Renal cortex interstitium (tissue), 11 donors: ENCODE measurements at regions not wholly inside any gene's neighbourhood (a gene's known extent, or its start where the extent isn't known, plus 50 kb on each side); places are given as distances from the start of the nearest gene placed in this dataset.
A peak's percentile ranks its signal among the peaks of the same experiment; 100 is the strongest.
"Not testable (repeated sequence)": the region's sequence is repeated elsewhere in the genome, so short reads cannot be mapped to it uniquely, and the experiment has no call there.

ENCODE experiments used
- DNase-seq, 11 donors: peaks; one replicate each; pipeline ENCODE4 v3.0.0-alpha.2; 2013; ENCODE audit warnings: low read depth in 9 of 11, low spot score in 4 of 11; ENCODE audit errors: extremely low read depth in 1 of 11

DNA sequence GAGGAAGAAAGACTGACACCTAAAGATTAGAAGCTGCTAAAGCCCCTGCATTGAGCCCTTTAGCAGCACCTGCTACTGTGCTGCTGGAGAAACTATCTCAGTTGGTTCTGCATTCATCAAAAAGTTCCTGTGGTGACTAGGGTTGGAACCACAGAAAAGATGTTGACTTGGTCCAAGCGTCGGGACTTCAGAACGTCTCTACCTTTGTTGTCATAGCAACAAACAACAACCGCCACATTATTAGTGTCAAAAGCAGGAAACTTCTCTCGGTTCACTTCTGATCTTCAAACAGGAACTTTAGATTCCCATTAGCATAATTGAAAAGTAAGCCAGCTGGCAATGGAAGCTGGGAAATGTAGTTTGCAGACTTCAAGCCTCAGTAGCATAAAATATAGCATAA, 368.0 kb downstream of the SEC23A start:
- no peak for DNase-seq

GRCh38 chr14:38731962-38732361, 371.1 kb downstream of the SEC23A start:
- no peak for DNase-seq

DNA sequence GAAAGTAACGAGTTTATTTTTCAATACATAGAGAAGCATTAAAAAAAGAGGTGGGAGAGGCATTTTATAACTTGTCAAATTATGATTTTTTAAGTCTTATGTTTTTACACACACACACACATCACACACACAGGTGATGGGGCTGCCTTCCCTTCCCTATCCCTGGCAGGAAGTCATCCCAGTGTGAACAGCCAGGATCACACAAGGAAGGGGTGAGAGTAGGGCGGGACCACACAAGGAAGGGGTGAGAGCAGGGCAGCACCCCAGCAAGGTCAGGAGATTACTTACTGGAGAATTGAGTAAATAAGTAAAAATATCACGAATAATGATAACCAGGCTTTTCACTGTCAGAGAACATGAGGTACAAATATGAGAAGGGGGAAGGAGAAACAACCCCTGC, 372.6 kb downstream of the SEC23A start:
- no peak for DNase-seq

DNA sequence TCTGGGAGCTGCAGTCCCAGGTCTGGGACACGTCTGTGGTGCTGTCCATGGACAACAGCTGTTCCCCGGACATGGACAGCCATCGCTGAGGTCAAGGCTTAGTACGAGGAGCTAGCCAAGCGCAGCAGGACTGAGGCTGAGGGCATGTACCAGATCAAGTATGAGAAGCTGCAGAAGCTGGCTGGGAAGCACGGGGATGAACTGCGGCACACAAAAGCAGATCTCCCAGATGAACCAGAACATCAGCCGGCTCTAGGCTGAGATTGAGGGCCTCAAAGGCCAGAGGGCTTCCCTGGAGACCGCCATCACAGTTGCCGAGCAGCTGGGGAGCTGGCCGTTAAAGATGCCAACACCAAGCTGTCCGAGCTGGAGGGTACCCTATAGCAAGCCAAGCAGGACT, 375.3 kb downstream of the SEC23A start:
- no peak for DNase-seq

- no peak for DNase-seq
Observed at GRCh38 chr14:38724621-38725020, 378.4 kb downstream of the SEC23A start.

DNA sequence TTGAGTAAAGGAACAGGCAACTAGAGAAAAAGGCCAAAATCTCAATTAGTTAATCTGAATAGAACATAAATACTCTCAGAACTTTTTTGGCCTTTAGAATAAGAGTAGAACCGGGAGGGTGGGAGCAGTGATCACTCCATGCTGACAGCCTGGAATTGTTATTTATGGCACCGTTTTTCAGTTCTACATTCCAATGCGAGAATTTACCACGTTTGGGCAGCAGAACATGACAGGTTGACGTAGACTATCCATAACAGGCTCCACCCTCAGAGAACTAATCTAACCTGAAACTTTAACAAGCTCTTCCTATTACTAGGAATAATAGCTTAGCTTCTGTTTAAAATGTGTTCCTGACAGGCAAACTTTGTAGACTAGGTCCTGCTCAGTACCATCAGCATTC, 379.1 kb downstream of the SEC23A start:
- DNase-seq = peak in 1 of 11 donors; percentile 36

DNA sequence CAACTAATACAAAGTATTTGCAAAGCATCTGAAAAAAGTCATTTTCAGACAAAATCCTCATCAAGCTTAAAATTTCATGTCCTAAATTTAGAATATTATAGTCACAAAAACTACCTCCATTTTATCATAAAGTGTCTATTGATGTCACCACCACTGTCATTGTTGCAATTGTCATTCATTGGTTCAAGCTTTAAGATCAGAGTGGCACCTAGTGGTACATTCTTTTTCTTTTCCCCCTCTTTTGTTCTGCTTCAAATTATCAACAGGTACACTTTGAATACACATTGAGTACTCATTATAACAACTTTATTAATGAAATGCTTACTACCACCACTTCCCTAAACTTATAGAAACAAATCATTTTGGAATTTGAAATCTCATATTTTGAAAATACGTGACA, 379.8 kb downstream of the SEC23A start:
- no peak for DNase-seq

DNA sequence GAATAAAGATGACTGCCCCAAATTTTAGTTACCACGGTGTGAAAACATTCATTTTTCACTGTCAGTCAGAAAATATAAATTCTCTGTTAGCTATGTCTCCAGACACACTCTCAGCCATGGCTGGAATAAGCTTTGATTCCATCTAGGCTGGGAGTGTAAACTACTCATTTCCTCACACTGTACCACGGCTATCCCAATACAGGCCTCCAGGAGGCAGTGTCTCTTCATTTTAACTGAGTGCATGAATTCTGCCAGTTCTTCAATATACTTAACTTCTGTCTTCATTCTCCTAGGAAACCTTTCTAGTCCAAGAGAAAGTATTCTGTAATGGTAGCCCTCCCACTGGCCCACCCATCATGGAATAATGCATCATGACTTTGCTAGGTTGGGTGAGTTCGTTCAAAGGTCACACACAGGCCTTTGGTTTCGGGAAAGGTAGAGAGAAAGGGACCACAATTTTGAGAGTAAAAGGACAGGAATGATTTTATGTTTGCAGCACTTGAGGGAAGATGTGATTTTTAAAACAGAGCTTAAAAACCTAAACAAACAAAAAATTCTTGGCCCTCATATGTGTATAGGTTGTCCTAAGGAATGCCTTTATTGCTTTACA, 381.1 kb downstream of the SEC23A start:
- DNase-seq = peak in 6 of 11 donors; percentile 23 to 57 (median 52)

DNA sequence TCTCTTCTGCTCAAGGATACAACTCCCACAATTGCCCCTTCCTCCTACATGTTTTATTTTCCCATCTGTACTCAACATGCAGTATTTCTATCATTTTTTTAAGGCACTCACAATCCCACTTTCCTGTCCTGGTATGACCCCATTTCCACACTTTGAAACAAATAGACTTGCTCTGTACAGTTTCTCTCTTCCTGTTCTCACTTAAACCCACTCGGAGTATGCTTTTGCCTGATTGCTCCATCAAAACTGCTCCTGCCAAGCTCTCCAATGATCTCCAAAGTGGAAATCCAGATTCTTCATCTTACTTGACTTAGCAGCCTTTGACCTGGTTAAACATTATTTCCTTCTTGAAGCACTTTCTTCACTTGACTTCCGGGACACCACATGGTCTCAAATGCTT, 384.5 kb downstream of the SEC23A start:
- DNase-seq = no peak

- DNase-seq = peak in 1 of 11 donors; percentile 14
Observed at GRCh38 chr14:38716926-38717325, 386.1 kb downstream of the SEC23A start.

DNA sequence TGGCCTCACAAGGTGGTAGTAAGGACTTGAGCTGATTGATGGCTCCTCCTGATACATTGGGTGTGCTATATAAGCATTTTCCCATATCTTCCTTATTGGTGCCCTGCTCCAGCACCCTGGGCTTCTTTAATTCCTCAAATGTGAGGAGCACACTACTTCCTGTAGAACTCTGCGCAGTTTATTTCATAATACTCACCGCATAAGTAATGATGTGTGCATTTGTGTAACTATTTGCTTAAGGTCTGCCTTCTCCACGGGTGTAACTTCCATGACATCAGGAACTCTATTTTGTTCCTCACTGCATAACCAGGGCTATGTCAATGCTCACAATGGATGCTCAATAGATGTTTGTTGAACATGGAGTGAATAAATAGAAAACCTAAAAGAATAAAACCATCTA, 392.2 kb downstream of the SEC23A start:
- no peak for DNase-seq

DNA sequence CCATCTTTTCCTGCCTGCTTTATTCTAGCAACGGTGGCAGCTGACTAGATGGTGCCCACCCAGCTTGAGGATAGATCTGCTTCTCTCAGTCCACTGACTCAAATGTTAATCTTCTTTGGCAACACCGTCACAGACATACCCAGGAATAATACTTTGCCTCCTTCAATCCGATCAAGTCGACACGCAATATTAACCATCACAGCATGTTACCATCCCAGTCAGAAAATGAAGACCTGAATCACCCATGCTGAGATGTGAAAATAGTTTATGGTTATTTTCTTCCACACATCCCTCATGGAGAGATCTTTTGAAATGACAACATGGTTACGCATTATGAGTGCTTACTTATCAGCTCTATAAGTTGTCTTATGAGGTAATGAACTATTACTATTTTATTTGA, 392.8 kb downstream of the SEC23A start:
- DNase-seq = no peak

- DNase-seq = no peak
Observed at GRCh38 chr14:38705220-38705619, 397.8 kb downstream of the SEC23A start.

DNA sequence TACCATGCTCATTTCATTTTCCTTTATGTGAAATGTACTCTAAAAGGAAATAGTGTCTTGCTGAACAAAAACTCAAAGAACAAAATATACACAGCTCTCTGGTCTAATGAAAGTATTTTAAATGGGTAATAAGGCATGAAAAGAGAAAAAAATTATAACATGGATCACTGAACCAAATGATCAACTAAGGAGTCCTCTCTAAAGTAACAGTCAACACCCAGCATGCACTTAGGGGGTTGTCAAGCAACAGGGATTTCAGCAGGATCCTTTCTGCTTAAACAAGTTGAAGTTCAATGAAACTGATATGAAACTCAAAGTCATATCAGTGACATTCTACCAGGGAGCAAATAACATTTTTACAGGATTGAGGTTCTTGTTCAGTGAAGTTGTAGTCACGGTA, 398.8 kb downstream of the SEC23A start:
- no peak for DNase-seq

- no peak for DNase-seq
Observed at GRCh38 chr14:38696925-38697324, 406.1 kb downstream of the SEC23A start.

- DNase-seq = no peak
Observed at GRCh38 chr14:38693423-38693822, 409.6 kb downstream of the SEC23A start.

DNA sequence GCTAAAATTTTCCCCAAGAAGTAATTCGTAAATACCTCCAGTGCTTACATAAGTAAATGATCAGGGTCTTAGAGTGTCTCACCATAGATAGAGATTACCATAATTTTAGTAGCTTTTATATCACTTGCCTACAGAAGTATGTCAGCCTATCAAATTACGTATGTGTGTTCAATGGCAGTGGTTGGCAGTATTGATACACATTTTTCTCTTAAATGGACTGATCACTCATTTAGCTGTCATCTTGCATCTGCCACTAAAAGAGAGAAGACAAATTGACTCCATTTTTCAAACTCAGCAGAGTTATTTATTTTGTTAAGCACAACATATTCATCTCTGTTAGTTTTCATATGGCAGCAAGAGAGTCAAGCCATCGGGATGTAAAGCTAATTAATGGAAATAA, 413.1 kb upstream of the CLEC14A start:
- no peak for DNase-seq

- DNase-seq = no peak
Observed at GRCh38 chr14:38663382-38663781, 407.5 kb upstream of the CLEC14A start.

GRCh38 chr14:38662781-38663180, 406.9 kb upstream of the CLEC14A start:
- DNase-seq = peak in 2 of 11 donors; percentile 1 to 14

- no peak for DNase-seq
Observed at GRCh38 chr14:38646391-38646790, 390.5 kb upstream of the CLEC14A start.

DNA sequence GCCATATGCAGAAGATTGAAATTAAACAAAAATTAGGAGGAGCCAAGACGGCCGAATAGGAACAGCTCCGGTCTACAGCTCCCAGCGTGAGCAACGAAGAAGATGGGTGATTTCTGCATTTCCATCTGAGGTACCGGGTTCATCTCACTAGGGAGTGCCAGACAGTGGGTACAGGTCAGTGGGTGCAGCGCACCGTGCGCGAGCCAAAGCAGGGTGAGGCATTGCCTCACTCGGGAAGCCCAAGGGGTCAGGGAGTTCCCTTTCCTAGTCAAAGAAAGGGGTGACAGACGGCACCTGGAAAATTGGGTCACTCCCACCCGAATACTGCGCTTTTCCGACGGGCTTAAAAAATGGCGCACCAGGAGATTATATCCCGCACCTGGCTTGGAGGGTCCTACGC, 379.0 kb upstream of the CLEC14A start:
- not testable (repeated sequence) for DNase-seq

DNA sequence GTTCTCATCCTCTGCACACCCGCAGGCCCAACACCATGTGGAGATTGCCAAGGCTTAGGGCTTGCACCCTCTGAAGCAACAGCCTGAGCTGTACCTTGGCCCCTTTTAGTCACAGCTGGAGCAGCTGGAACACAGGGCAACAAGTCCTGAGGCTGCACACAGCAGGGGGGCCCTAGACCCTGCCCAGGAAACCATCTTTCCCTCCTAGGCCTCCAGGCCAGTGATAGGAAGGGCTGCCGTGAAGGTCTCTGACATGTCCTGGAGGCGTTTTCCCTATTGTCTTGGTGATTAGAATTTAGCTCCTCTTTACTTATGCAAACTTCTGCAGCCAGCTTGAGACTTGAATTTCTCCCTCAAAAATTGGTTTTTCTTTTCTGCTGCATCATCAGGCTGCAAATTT, 373.5 kb upstream of the CLEC14A start:
- DNase-seq = no peak
